Immature natural killer cell (primary cell): ENCODE measurements at regions not wholly inside any gene's neighbourhood (a gene's known extent, or its start where the extent isn't known, plus 50 kb on each side); places are given as distances from the start of the nearest gene placed in this dataset.

Experiments
- DNase-seq, 3 donors: peaks; one replicate each; pipeline ENCODE4 v3.0.0; 2022; ENCODE audit warnings: mixed read lengths in 1 of 3
- H3K27ac Mint-ChIP-seq, 6 donors: one replicate each; pipeline ENCODE4 v1.8.0; 2020; ENCODE audit warnings: mixed read lengths in 6 of 6, mild to moderate bottlenecking in 5 of 6, inconsistent platforms in 4 of 6, moderate library complexity in 3 of 6
- H3K27me3 Mint-ChIP-seq, 3 donors: one replicate each; pipeline ENCODE4 v1.8.0; 2020 to 2021; ENCODE audit warnings: low read depth in 3 of 3, mild to moderate bottlenecking in 3 of 3, mixed read lengths in 3 of 3, moderate library complexity in 3 of 3, inconsistent platforms in 1 of 3
- H3K36me3 Mint-ChIP-seq, 3 donors: one replicate each; pipeline ENCODE4 v1.8.0; 2020; ENCODE audit warnings: mixed read lengths in 3 of 3, inconsistent platforms in 2 of 3, mild to moderate bottlenecking in 2 of 3
- H3K4me1 Mint-ChIP-seq, 2 donors: one replicate each; pipeline ENCODE4 v1.8.0; 2020; ENCODE audit warnings: inconsistent platforms in 2 of 2, mild to moderate bottlenecking in 2 of 2, mixed read lengths in 2 of 2, moderate library complexity in 1 of 2
- H3K4me3 Mint-ChIP-seq, 5 donors: one replicate each; pipeline ENCODE4 v1.8.0; 2020; ENCODE audit warnings: mild to moderate bottlenecking in 5 of 5, mixed read lengths in 5 of 5, inconsistent platforms in 3 of 5, moderate library complexity in 3 of 5
- H3K9me3 Mint-ChIP-seq, 6 donors: one replicate each; pipeline ENCODE4 v1.8.0; 2020; ENCODE audit warnings: mild to moderate bottlenecking in 6 of 6, mixed read lengths in 6 of 6, inconsistent platforms in 4 of 6, moderate library complexity in 3 of 6

GRCh38 chr5:42908086-42908485 is 96.4 kb upstream of the SELENOP start:
- Mint-ChIP-seq H3K27me3 (peaks cover 5 to 16% (median 14%) of the 10 kb centered on the region in 3 donors), H3K4me1 (peaks cover 12 to 13% of the 10 kb centered on the region in 2 donors), H3K4me3 (peak overlapping the region; percentile 91 to 99 (median 94)), H3K36me3 (no peaks in the 10 kb centered on the region), H3K9me3 (no peaks in the 10 kb centered on the region), H3K27ac (peak overlapping the region in 5 of 6 donors; percentile 87 to 99 (median 88))
- DNase-seq: no peak

- no peaks in the 10 kb centered on the region for H3K9me3 Mint-ChIP-seq
- DNase-seq: no peak
- no peak overlapping the region for H3K4me3 Mint-ChIP-seq
- H3K27ac Mint-ChIP-seq: no peak overlapping the region
- peaks cover 7 to 16% (median 14%) of the 10 kb centered on the region in 3 donors for H3K27me3 Mint-ChIP-seq
- no peaks in the 10 kb centered on the region for H3K36me3 Mint-ChIP-seq
- peaks cover 10 to 12% of the 10 kb centered on the region in 2 donors for H3K4me1 Mint-ChIP-seq
These were observed 94.1 kb upstream of the SELENOP start for GRCh38 chr5:42905827-42906226.

- DNase-seq: no peak
- Mint-ChIP-seq H3K9me3 (no peaks in the 10 kb centered on the region), H3K4me3 (no peak overlapping the region), H3K27ac (no peak overlapping the region), H3K27me3 (peaks cover 0 to 2% (median 2%) of the 10 kb centered on the region in 3 donors), H3K4me1 (no peaks in the 10 kb centered on the region), H3K36me3 (no peaks in the 10 kb centered on the region)
These were observed 89.0 kb upstream of the SELENOP start for GRCh38 chr5:42900734-42901133.

- H3K27ac Mint-ChIP-seq: no peak overlapping the region
- H3K4me1 Mint-ChIP-seq: no peaks in the 10 kb centered on the region
- no peak overlapping the region for H3K4me3 Mint-ChIP-seq
- peaks cover 0 to 2% (median 0%) of the 10 kb centered on the region in 3 donors for H3K27me3 Mint-ChIP-seq
- H3K36me3 Mint-ChIP-seq: no peaks in the 10 kb centered on the region
- no peak for DNase-seq
- no peaks in the 10 kb centered on the region for H3K9me3 Mint-ChIP-seq
These were observed 87.1 kb upstream of the SELENOP start for GRCh38 chr5:42898760-42899159.

DNA sequence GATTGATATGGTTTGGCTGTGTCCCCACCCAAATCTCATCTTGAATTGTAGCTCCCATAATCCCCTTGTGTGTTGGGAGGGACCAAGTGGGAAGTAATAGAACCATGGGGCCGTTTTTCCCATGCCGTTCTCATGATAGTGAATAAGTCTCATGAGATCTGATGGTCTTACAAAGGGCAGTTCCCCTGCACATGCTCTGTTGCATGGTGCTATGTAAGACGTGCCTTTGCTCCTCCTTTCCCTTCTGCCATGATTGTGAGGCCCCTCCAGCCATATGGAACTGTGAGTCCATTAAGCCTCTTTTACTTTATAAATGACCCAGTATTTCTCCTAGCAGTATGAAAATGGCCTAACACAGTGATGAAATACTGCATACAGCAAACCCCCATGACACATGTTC is 84.8 kb upstream of the SELENOP start:
- Mint-ChIP-seq H3K4me3 (no peak overlapping the region), H3K9me3 (no peaks in the 10 kb centered on the region), H3K36me3 (no peaks in the 10 kb centered on the region), H3K27me3 (peaks cover 0 to 4% (median 0%) of the 10 kb centered on the region in 3 donors), H3K4me1 (no peaks in the 10 kb centered on the region), H3K27ac (no peak overlapping the region)
- DNase-seq: no peak

- peaks cover 0 to 4% (median 0%) of the 10 kb centered on the region in 3 donors for H3K27me3 Mint-ChIP-seq
- H3K4me3 Mint-ChIP-seq: no peak overlapping the region
- no peak for DNase-seq
- H3K36me3 Mint-ChIP-seq: no peaks in the 10 kb centered on the region
- no peaks in the 10 kb centered on the region for H3K9me3 Mint-ChIP-seq
- no peaks in the 10 kb centered on the region for H3K4me1 Mint-ChIP-seq
- no peak overlapping the region for H3K27ac Mint-ChIP-seq
These were observed 82.4 kb upstream of the SELENOP start for GRCh38 chr5:42894057-42894456.

GRCh38 chr5:42889311-42889933 is 77.7 kb upstream of the SELENOP start:
- Mint-ChIP-seq H3K36me3 (no peaks in the 10 kb centered on the region), H3K9me3 (no peaks in the 10 kb centered on the region), H3K27me3 (peaks cover 0 to 5% (median 2%) of the 10 kb centered on the region in 3 donors), H3K27ac (no peak overlapping the region), H3K4me1 (no peaks in the 10 kb centered on the region), H3K4me3 (no peak overlapping the region)
- DNase-seq: peak; percentile 35 to 44 (median 37)

- no peaks in the 10 kb centered on the region for H3K9me3 Mint-ChIP-seq
- no peak overlapping the region for H3K27ac Mint-ChIP-seq
- H3K27me3 Mint-ChIP-seq: peaks cover 0 to 9% (median 2%) of the 10 kb centered on the region in 3 donors
- no peaks in the 10 kb centered on the region for H3K4me1 Mint-ChIP-seq
- H3K4me3 Mint-ChIP-seq: no peak overlapping the region
- DNase-seq: no peak
- H3K36me3 Mint-ChIP-seq: no peaks in the 10 kb centered on the region
These were observed 77.1 kb upstream of the SELENOP start for GRCh38 chr5:42888771-42889170.

DNA sequence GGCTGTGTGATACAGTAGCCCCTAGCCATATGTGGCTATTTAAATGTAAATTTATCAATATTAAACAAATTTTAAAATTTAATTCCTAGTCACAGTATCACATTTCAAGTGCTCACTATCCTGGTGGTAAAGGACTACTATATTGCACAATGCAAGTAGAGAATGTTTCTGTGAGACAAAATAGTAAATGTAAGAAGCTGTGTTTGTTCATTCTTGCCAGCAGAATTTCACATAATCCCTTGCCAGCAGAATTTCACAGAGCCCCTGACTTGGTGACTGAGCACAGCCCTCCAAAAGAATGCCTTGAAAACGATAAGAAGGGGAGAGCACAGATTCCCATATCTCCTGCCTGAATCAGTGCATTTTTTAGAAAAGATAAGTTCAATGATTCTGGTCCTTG is 75.9 kb upstream of the SELENOP start:
- Mint-ChIP-seq H3K4me1 (no peaks in the 10 kb centered on the region), H3K27me3 (peaks cover 0 to 9% (median 2%) of the 10 kb centered on the region in 3 donors), H3K36me3 (no peaks in the 10 kb centered on the region), H3K4me3 (no peak overlapping the region), H3K9me3 (no peaks in the 10 kb centered on the region), H3K27ac (no peak overlapping the region)
- no peak for DNase-seq

- DNase-seq: no peak
- no peaks in the 10 kb centered on the region for H3K36me3 Mint-ChIP-seq
- peaks cover 0 to 9% (median 2%) of the 10 kb centered on the region in 3 donors for H3K27me3 Mint-ChIP-seq
- H3K9me3 Mint-ChIP-seq: no peaks in the 10 kb centered on the region
- no peaks in the 10 kb centered on the region for H3K4me1 Mint-ChIP-seq
- no peak overlapping the region for H3K4me3 Mint-ChIP-seq
- H3K27ac Mint-ChIP-seq: no peak overlapping the region
These were observed 75.4 kb upstream of the SELENOP start for GRCh38 chr5:42887097-42887496.

DNA sequence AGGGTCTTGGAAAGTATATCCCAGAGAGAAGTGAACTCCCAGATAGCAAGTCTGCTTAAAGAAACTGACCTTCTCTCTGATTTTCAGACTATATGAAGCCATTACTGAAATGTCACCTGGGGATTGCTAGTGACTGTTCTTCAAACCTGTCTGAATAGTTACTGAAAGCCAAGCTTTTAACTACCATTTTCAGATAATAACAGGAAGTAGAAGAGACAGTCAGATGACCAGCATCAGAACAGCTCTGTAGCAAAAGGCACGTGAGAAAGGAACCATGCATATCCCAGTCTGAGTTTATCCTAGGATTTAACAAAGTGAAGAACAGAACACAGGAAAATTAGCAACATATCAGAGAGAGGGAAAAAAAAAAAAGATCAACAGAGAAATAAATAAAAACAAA is 74.9 kb upstream of the SELENOP start:
- Mint-ChIP-seq H3K27ac (no peak overlapping the region), H3K9me3 (no peaks in the 10 kb centered on the region), H3K27me3 (peaks cover 0 to 5% (median 2%) of the 10 kb centered on the region in 3 donors)

GRCh38 chr5:42884326-42884725 is 72.6 kb upstream of the SELENOP start:
- DNase-seq: no peak
- Mint-ChIP-seq H3K27ac (no peak overlapping the region), H3K4me3 (no peak overlapping the region), H3K36me3 (no peaks in the 10 kb centered on the region), H3K4me1 (no peaks in the 10 kb centered on the region), H3K27me3 (peaks cover 0 to 5% (median 2%) of the 10 kb centered on the region in 3 donors), H3K9me3 (no peaks in the 10 kb centered on the region)

More for the DNA sequence above, 74.9 kb upstream of the SELENOP start:
- DNase-seq: no peak
- Mint-ChIP-seq H3K36me3 (no peaks in the 10 kb centered on the region), H3K4me3 (no peak overlapping the region), H3K4me1 (no peaks in the 10 kb centered on the region)

DNA sequence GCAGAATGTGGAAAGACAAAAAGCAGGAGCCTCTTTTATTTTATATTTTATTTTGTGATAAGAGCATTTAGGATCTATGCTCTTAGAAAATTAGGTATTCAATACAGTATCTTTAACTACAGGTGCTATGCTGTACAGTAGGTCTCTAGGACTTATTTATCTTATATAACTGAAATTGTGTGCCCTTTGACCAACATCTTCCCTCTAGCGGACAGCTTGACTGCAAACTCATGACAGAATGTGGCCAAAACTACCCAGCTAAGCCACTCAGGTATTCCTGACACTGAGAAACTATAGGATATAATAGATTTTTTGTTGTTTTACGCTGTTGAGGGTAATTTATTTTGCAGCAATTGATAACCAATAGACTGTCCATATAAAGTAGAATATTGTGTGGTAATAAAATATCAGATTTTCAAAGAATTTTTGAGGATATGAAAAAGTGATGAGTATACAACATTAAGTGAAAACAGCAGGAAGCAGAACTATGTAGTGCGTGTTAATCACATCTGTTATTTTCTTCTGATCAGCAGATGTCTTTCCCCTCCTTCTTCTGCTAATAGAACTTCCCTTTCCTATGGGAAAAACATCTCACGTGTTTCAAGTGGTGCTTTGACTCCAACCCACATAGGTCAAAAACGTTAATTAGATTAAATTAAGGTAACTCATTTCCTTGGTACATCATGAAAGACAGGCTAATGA is 69.9 kb upstream of the SELENOP start:
- H3K4me1 Mint-ChIP-seq: peaks cover 2 to 4% of the 10 kb centered on the region in 2 donors
- no peak for DNase-seq
- H3K27me3 Mint-ChIP-seq: peaks cover 0 to 5% (median 0%) of the 10 kb centered on the region in 3 donors
- H3K9me3 Mint-ChIP-seq: no peaks in the 10 kb centered on the region
- H3K4me3 Mint-ChIP-seq: no peak overlapping the region
- H3K27ac Mint-ChIP-seq: no peak overlapping the region
- no peaks in the 10 kb centered on the region for H3K36me3 Mint-ChIP-seq

DNA sequence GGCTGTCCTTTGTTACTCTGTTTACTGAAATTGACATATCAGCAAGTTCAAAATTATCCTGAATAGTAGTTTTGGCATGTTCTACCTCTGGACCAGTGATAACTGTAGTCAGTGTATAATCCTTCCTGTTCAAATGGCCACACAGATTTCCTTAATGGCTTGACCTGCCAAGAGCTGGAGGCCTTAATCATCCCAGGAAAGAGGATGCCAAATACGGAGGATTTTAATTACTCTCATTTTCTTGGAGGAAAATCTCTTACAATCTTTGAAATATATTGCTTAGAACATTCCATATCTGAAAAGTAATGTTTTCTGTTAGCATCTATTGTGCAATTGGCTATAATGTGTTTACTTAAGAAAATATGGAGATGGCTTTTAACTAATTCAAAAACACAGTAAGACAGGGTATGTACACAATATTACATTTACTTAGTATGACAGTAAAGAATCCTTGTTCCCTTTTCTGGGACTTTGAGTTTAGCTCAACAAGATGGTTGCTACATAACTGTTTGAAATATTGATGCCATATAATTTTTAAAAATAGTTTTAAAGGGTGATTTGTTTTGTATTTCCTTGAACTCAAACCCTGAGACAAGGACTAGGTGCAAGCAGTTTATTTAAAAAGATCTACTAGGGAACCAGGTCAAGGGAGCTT is 68.9 kb upstream of the SELENOP start:
- Mint-ChIP-seq H3K9me3 (no peaks in the 10 kb centered on the region), H3K4me1 (peaks cover 12 to 14% of the 10 kb centered on the region in 2 donors), H3K27ac (no peak overlapping the region), H3K36me3 (no peaks in the 10 kb centered on the region), H3K4me3 (no peak overlapping the region), H3K27me3 (peaks cover 0 to 5% (median 1%) of the 10 kb centered on the region in 3 donors)
- no peak for DNase-seq
